Spleen (tissue), 7 donors: ENCODE measurements at regions not wholly inside any gene's neighbourhood (a gene's known extent, or its start where the extent isn't known, plus 50 kb on each side); places are given as distances from the start of the nearest gene placed in this dataset.

Experiments
- POLR2A ChIP-seq, 3 donors: fragments of 450-650 bp; IDR thresholded peaks; one replicate each; pipeline ENCODE4 v1.5.1; 2017; ENCODE audit warnings: antibody characterized with exemption in 3 of 3, mild to moderate bottlenecking in 1 of 3
- TF ChIP-seq, protein P1 (sequence below), 11 experiments: fragments of 200-600 bp in 7 of 11; fragments of 450-650 bp in 4 of 11; sonication (generic) in 4 of 11; IDR thresholded peaks in 8 of 11; conservative IDR thresholded peaks in 3 of 11; 1 replicate in 7 of 11; 2 replicates in 4 of 11; pipeline versions ENCODE4 v1.4.0 to v1.8.0; 2016 to 2021; ENCODE audit warnings: antibody characterized with exemption in 11 of 11, inconsistent platforms in 4 of 11, mild to moderate bottlenecking in 1 of 11
- donor health status: DM: no; HTN: no; CAD: no; lungs with moderate emphysema.
- donor health status: DM: no; HTN: no; CAD: no.
- donor health status: DM: no; HTN: no; CAD: no.

GRCh38 chr5:106600803-106601202, 1069.9 kb downstream of the EFNA5 start:
- TF ChIP-seq, protein P1, sequence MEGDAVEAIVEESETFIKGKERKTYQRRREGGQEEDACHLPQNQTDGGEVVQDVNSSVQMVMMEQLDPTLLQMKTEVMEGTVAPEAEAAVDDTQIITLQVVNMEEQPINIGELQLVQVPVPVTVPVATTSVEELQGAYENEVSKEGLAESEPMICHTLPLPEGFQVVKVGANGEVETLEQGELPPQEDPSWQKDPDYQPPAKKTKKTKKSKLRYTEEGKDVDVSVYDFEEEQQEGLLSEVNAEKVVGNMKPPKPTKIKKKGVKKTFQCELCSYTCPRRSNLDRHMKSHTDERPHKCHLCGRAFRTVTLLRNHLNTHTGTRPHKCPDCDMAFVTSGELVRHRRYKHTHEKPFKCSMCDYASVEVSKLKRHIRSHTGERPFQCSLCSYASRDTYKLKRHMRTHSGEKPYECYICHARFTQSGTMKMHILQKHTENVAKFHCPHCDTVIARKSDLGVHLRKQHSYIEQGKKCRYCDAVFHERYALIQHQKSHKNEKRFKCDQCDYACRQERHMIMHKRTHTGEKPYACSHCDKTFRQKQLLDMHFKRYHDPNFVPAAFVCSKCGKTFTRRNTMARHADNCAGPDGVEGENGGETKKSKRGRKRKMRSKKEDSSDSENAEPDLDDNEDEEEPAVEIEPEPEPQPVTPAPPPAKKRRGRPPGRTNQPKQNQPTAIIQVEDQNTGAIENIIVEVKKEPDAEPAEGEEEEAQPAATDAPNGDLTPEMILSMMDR (IDR thresholded peaks at IDR 0.05 in 8 of 11, conservative IDR thresholded peaks at IDR 0.05 in 3 of 11): no peak
- no peak for TF ChIP-seq POLR2A (IDR thresholded peaks at IDR 0.05)
